K562 (cell line): ENCODE measurements at regions not wholly inside any gene's neighbourhood (a gene's known extent, or its start where the extent isn't known, plus 50 kb on each side); places are given as distances from the start of the nearest gene placed in this dataset.

ENCODE experiments used
- ATAC-seq: fragments of 200-7000 bp; cut with Tn5 transposase; 3 replicates; pipeline ENCODE4 v1.9.1; 2020; ENCODE audit warnings: moderate library complexity
- BruUV-seq: library from RNA; stranded (reverse); fragments of 400-500 nt; replicated peaks from 2 replicates; lab custom pipeline; 2021; lab: Mats Ljungman, UMichigan
- CTCF ChIA-PET: fragments of 300-600 bp; formaldehyde crosslinking; extraction: SDS; loops from one replicate; lab custom pipeline; 2021; ENCODE audit warnings: low intra/inter-chr PET ratio; lab: Yijun Ruan, JAX
- POLR2A ChIA-PET: fragments of 300-600, 350-650 bp; sonication (Branson Sonifier 250); formaldehyde crosslinking; extraction: SDS; loops from one replicate; lab custom pipeline; 2021; ENCODE audit warnings: antibody characterized with exemption, inconsistent platforms; lab: Yijun Ruan, JAX
- DNase-seq, 4 experiments: peaks; one replicate each; pipeline versions ENCODE4 v3.0.0 to v3.0.0-alpha.2; 2011 to 2018; ENCODE audit warnings: low spot score in 3 of 4, mixed read lengths in 3 of 4; ENCODE audit errors: extremely low read depth in 1 of 4
- FAIRE-seq: peaks from 2 replicates; lab custom pipeline; 2011; peaks lifted over from hg19 to GRCh38; lab: Jason Lieb, UNC
- H2AFZ ChIP-seq: 2 replicates; pipeline ENCODE4 v1.6.0; 2011; ENCODE audit warnings: low read depth, low read length, control low read depth, inconsistent platforms
- H3K27ac ChIP-seq: fragments of 200-600 bp; 3 replicates; pipeline ENCODE4 v1.8.0; 2011; ENCODE audit warnings: low read depth, mild to moderate bottlenecking, control low read depth, inconsistent platforms, low read length, moderate library complexity, mixed read lengths; ENCODE audit errors: extremely low read depth
- H3K27me3 ChIP-seq, 2 experiments: fragments of 300-600 bp in 1 of 2; 2 replicates in 1 of 2; 3 replicates in 1 of 2; pipeline versions ENCODE4 v1.6.0 to v1.8.0; 2011; ENCODE audit warnings: inconsistent platforms in 2 of 2, low read length in 2 of 2, mild to moderate bottlenecking in 1 of 2, mixed read lengths in 1 of 2, moderate library complexity in 1 of 2; ENCODE audit not compliant: control insufficient read depth in 2 of 2, insufficient read depth in 2 of 2
- H3K36me3 ChIP-seq: fragments of 300-600 bp; 3 replicates; pipeline ENCODE4 v1.8.0; 2011; ENCODE audit warnings: mild to moderate bottlenecking, low read length, inconsistent platforms; ENCODE audit not compliant: control insufficient read depth, insufficient read depth
- H3K4me1 ChIP-seq, 2 experiments: fragments of 200-600 bp in 1 of 2; replicated peaks in 1 of 2; 2 replicates in 1 of 2; 3 replicates in 1 of 2; pipeline versions ENCODE4 v1.5.1 to v1.8.0; 2011; ENCODE audit warnings: inconsistent platforms in 2 of 2, low read length in 2 of 2, mild to moderate bottlenecking in 1 of 2, mixed read lengths in 1 of 2, moderate library complexity in 1 of 2; ENCODE audit not compliant: control insufficient read depth in 2 of 2, insufficient read depth in 2 of 2
- H3K4me2 ChIP-seq: 2 replicates; pipeline ENCODE4 v1.6.1; 2011; ENCODE audit warnings: low read length, control low read depth, inconsistent platforms, mixed read lengths; ENCODE audit not compliant: insufficient read depth
- H3K4me3 ChIP-seq: fragments of 200-600 bp; sonication (generic), shearing (Covaris generic); 2 replicates; pipeline ENCODE4 v1.5.1; 2016; ENCODE audit warnings: control low read depth, inconsistent platforms
- H3K79me2 ChIP-seq: fragments of 200-600 bp; 3 replicates; pipeline ENCODE4 v1.8.0; 2011; ENCODE audit warnings: low read length, inconsistent platforms; ENCODE audit not compliant: control insufficient read depth, insufficient read depth
- H3K9ac ChIP-seq, 2 experiments: 2 replicates each; pipeline versions ENCODE4 v1.6.0 to v1.6.1; 2011; ENCODE audit warnings: low read depth in 2 of 2, low read length in 2 of 2, control low read depth in 1 of 2, inconsistent platforms in 1 of 2, mild to moderate bottlenecking in 1 of 2, mixed read lengths in 1 of 2; ENCODE audit not compliant: insufficient read depth in 1 of 2
- H3K9me1 ChIP-seq: one replicate; pipeline ENCODE4 v1.6.0; 2011; ENCODE audit warnings: inconsistent platforms, mild to moderate bottlenecking, low read length, moderate library complexity; ENCODE audit not compliant: control insufficient read depth, insufficient read depth
- H3K9me3 ChIP-seq: replicated peaks from 2 replicates; pipeline ENCODE4 v1.5.1; 2011; ENCODE audit warnings: low read depth, low read length, inconsistent platforms; ENCODE audit not compliant: control insufficient read depth, insufficient read depth
- H4K20me1 ChIP-seq: replicated peaks from 2 replicates; pipeline ENCODE4 v1.6.1; 2011; ENCODE audit warnings: low read length, inconsistent platforms, mixed read lengths; ENCODE audit not compliant: control insufficient read depth, insufficient read depth
- DACH1 ChIP-seq: fragments of 450-650 bp; IDR thresholded peaks from 2 replicates; pipeline ENCODE4 v1.6.1; 2018; ENCODE audit not compliant: partially characterized antibody
- FOS ChIP-seq: IDR thresholded peaks from 3 replicates; pipeline ENCODE4 v1.6.1; 2011; ENCODE audit not compliant: insufficient read length; ENCODE audit errors: extremely low read depth
- MGA ChIP-seq: fragments of 450-650 bp; IDR thresholded peaks from 2 replicates; pipeline ENCODE4 v1.6.1; 2016; ENCODE audit warnings: mild to moderate bottlenecking, moderate library complexity
- RBM39 ChIP-seq: fragments of 200-400 bp; formaldehyde crosslinking; optimal IDR thresholded peaks from 2 replicates; pipeline ENCODE3; 2018; ENCODE audit warnings: low read depth, low read length
- WGBS: fragments of 100-300 bp; shearing (Covaris generic); methylation state at CpG from one replicate; pipeline ENCODE4 v1.1.6; 2016; ENCODE audit warnings: low coverage, mixed read lengths; ENCODE audit not compliant: insufficient coverage; ENCODE audit errors: missing lambda C conversion rate; 5-methylcytosine and 5-hydroxymethylcytosine counted together
- in situ Hi-C: fragments of 300-500 bp; cut with MboI; formaldehyde crosslinking; loops from 4 replicates; pipeline ENCODE4 v1.15.0; 2018; ENCODE audit warnings: inconsistent platforms, mixed read lengths
- intact Hi-C: fragments of 100-400 bp; cut with micrococcal nuclease; formaldehyde crosslinking; loops from 2 replicates; pipeline ENCODE4 v1.14.2; 2022

GRCh38 chr4:180757927-180758326, 1485.3 kb upstream of the TENM3 start:
- ATAC-seq: no peak
- Histone ChIP-seq H3K4me3 (no peak overlapping the region), H3K79me2 (no peaks in the 10 kb centered on the region), H4K20me1 (no peaks in the 10 kb centered on the region), H3K9me3 (no peaks in the 10 kb centered on the region), H3K27ac (no peak overlapping the region), H3K27me3 (no peaks in the 10 kb centered on the region), H2AFZ (no peak overlapping the region), H3K4me2 (no peak overlapping the region), H3K4me1 (no peaks in the 10 kb centered on the region), H3K9me1 (no peaks in the 10 kb centered on the region), H3K36me3 (no peaks in the 10 kb centered on the region), H3K9ac (no peak overlapping the region)
- ChIA-PET POLR2A (no interaction called here), CTCF (no interaction called here)
- no peak for FAIRE-seq
- BruUV-seq: no TSS peak
- in situ Hi-C loops: no loop called here
- intact Hi-C loops: no loop called here
- DNase-seq: no peak
- 0% methylated on average over 1 of the region's 2 CpGs for WGBS
- no peak for TF ChIP-seq FOS
- no peak for TF ChIP-seq RBM39
- TF ChIP-seq DACH1: no peak
- no peak for TF ChIP-seq MGA
